H9 (cell line): ENCODE measurements at regions not wholly inside any gene's neighbourhood (a gene's known extent, or its start where the extent isn't known, plus 50 kb on each side); places are given as distances from the start of the nearest gene placed in this dataset.
A peak's percentile ranks its signal among the peaks of the same experiment; 100 is the strongest.

Experiments used
- DNase-seq: peaks from one replicate; pipeline ENCODE4 v3.0.0-alpha.2; 2017
- H2AFZ ChIP-seq: one replicate; pipeline ENCODE4 v1.6.1; 2013; ENCODE audit warnings: mild to moderate bottlenecking, low read length, control low read depth, moderate library complexity
- H2AK5ac ChIP-seq: 2 replicates; pipeline ENCODE4 v1.6.1; 2013; ENCODE audit warnings: low read length, control low read depth, mixed read lengths; ENCODE audit not compliant: insufficient read length
- H2BK120ac ChIP-seq: one replicate; pipeline ENCODE4 v1.6.1; 2013; ENCODE audit warnings: low read depth, mild to moderate bottlenecking, low read length, control low read depth, inconsistent platforms; ENCODE audit not compliant: poor library complexity, severe bottlenecking
- H2BK12ac ChIP-seq: 2 replicates; pipeline ENCODE4 v1.6.1; 2013; ENCODE audit warnings: low read length, control low read depth, mixed read lengths, low read depth; ENCODE audit not compliant: insufficient read length
- H2BK15ac ChIP-seq: 2 replicates; pipeline ENCODE4 v1.6.1; 2013; ENCODE audit warnings: low read depth, low read length, control low read depth
- H2BK20ac ChIP-seq: one replicate; pipeline ENCODE4 v1.6.1; 2013; ENCODE audit warnings: low read depth, mild to moderate bottlenecking, low read length, control low read depth, inconsistent platforms; ENCODE audit not compliant: poor library complexity, severe bottlenecking
- H2BK5ac ChIP-seq: 2 replicates; pipeline ENCODE4 v1.6.1; 2013; ENCODE audit warnings: low read length, control low read depth, mixed read lengths; ENCODE audit not compliant: insufficient read length
- H3K14ac ChIP-seq: 2 replicates; pipeline ENCODE4 v1.6.1; 2013; ENCODE audit warnings: low read length, control low read depth; ENCODE audit not compliant: insufficient read depth
- H3K18ac ChIP-seq: 2 replicates; pipeline ENCODE4 v1.6.1; 2013; ENCODE audit warnings: low read depth, mild to moderate bottlenecking, mixed read lengths, low read length, control low read depth; ENCODE audit not compliant: insufficient read length
- H3K23ac ChIP-seq: 2 replicates; pipeline ENCODE4 v1.6.1; 2013; ENCODE audit warnings: low read length, control low read depth, mixed read lengths, low read depth; ENCODE audit not compliant: insufficient read length
- H3K23me2 ChIP-seq: 2 replicates; pipeline ENCODE4 v1.6.1; 2013; ENCODE audit warnings: low read depth, mild to moderate bottlenecking, mixed read lengths, low read length, control low read depth; ENCODE audit not compliant: insufficient read length, poor library complexity, severe bottlenecking
- H3K27ac ChIP-seq: 2 replicates; pipeline ENCODE4 v1.5.1; 2013; ENCODE audit warnings: low read length, control low read depth, mixed read lengths, low read depth; ENCODE audit not compliant: insufficient read length
- H3K27me3 ChIP-seq: 2 replicates; pipeline ENCODE4 v1.6.1; 2013; ENCODE audit warnings: low read length, control low read depth, inconsistent platforms; ENCODE audit not compliant: insufficient read depth
- H3K4ac ChIP-seq: 2 replicates; pipeline ENCODE4 v1.6.1; 2013; ENCODE audit warnings: low read depth, mild to moderate bottlenecking, control low read depth, inconsistent platforms, low read length, moderate library complexity
- H3K4me1 ChIP-seq: 2 replicates; pipeline ENCODE4 v1.6.1; 2013; ENCODE audit warnings: low read length, control low read depth, inconsistent platforms; ENCODE audit not compliant: insufficient read depth
- H3K4me2 ChIP-seq: 2 replicates; pipeline ENCODE4 v1.6.1; 2013; ENCODE audit warnings: low read length, control low read depth, mixed read lengths; ENCODE audit not compliant: insufficient read length, insufficient read depth
- H3K56ac ChIP-seq: 2 replicates; pipeline ENCODE4 v1.6.1; 2013; ENCODE audit warnings: low read depth, mild to moderate bottlenecking, mixed read lengths, low read length, control low read depth; ENCODE audit not compliant: insufficient read length
- H3K79me1 ChIP-seq: 2 replicates; pipeline ENCODE4 v1.6.1; 2013; ENCODE audit warnings: low read depth, mild to moderate bottlenecking, moderate library complexity, low read length, control low read depth, inconsistent platforms; ENCODE audit not compliant: insufficient read depth, poor library complexity, severe bottlenecking
- H3K79me2 ChIP-seq: 2 replicates; pipeline ENCODE4 v1.6.1; 2013; ENCODE audit warnings: low read length, control low read depth, inconsistent platforms; ENCODE audit not compliant: insufficient read depth
- H3K9ac ChIP-seq: 2 replicates; pipeline ENCODE4 v1.6.1; 2013; ENCODE audit warnings: low read length, control low read depth, mixed read lengths; ENCODE audit not compliant: insufficient read length; ENCODE audit errors: extremely low read depth
- H3K9me3 ChIP-seq: one replicate; pipeline ENCODE4 v1.6.1; 2013; ENCODE audit warnings: low read depth, low read length, inconsistent platforms; ENCODE audit not compliant: control insufficient read depth
- H3T11ph ChIP-seq: one replicate; pipeline ENCODE4 v1.6.1; 2013; ENCODE audit warnings: mild to moderate bottlenecking, low read length, control low read depth, inconsistent platforms
- H4K20me1 ChIP-seq: one replicate; pipeline ENCODE4 v1.6.1; 2013; ENCODE audit not compliant: control insufficient read depth, insufficient read length, insufficient read depth
- H4K5ac ChIP-seq: 2 replicates; pipeline ENCODE4 v1.6.1; 2013; ENCODE audit warnings: low read depth, mild to moderate bottlenecking, mixed read lengths, low read length, control low read depth; ENCODE audit not compliant: insufficient read length
- H4K8ac ChIP-seq: replicated peaks from 2 replicates; pipeline ENCODE4 v1.6.1; 2013; ENCODE audit warnings: low read length, control low read depth, mixed read lengths, low read depth; ENCODE audit not compliant: insufficient read length
- H4K91ac ChIP-seq: 2 replicates; pipeline ENCODE4 v1.6.1; 2013; ENCODE audit warnings: low read depth, mild to moderate bottlenecking, moderate library complexity, mixed read lengths, low read length, control low read depth; ENCODE audit not compliant: insufficient read length
- H3K27ac Mint-ChIP-seq, 3 experiments: 2 replicates in 2 of 3; 3 replicates in 1 of 3; pipeline ENCODE4 v1.8.0; 2020 to 2021; ENCODE audit warnings: mixed read lengths in 3 of 3, mild to moderate bottlenecking in 1 of 3, moderate library complexity in 1 of 3
- H3K27me3 Mint-ChIP-seq: 2 replicates; pipeline ENCODE4 v1.8.0; 2021; ENCODE audit warnings: low read depth, mild to moderate bottlenecking, moderate library complexity, mixed read lengths
- H3K36me3 Mint-ChIP-seq, 3 experiments: 2 replicates in 2 of 3; 3 replicates in 1 of 3; pipeline ENCODE4 v1.8.0; 2020 to 2021; ENCODE audit warnings: low read depth in 3 of 3, mixed read lengths in 3 of 3; ENCODE audit not compliant: insufficient read depth in 1 of 3
- H3K4me1 Mint-ChIP-seq, 2 experiments: 2 replicates each; pipeline ENCODE4 v1.8.0; 2020; ENCODE audit warnings: mixed read lengths in 2 of 2
- H3K4me3 Mint-ChIP-seq, 2 experiments: 2 replicates in 1 of 2; 3 replicates in 1 of 2; pipeline ENCODE4 v1.8.0; 2020 to 2021; ENCODE audit warnings: mild to moderate bottlenecking in 2 of 2, mixed read lengths in 2 of 2, moderate library complexity in 1 of 2
- H3K9me3 Mint-ChIP-seq, 2 experiments: 2 replicates in 1 of 2; 3 replicates in 1 of 2; pipeline ENCODE4 v1.8.0; 2020; ENCODE audit warnings: mild to moderate bottlenecking in 2 of 2, mixed read lengths in 2 of 2, moderate library complexity in 1 of 2
- CTCF ChIP-seq: fragments of 200-600 bp; sonication (generic); conservative IDR thresholded peaks from 3 replicates; pipeline ENCODE4 v1.8.0; 2021; ENCODE audit warnings: antibody characterized with exemption, mild to moderate bottlenecking
- WGBS: extraction: QIAGEN DNeasy Blood & Tissue Kit; methylation state at CpG from one replicate; pipeline ENCODE4 v1.1.7; 2013; ENCODE audit warnings: missing lambda C conversion rate, low lambda C conversion rate, mixed read lengths; ENCODE audit not compliant: insufficient read length; ENCODE audit errors: extremely low coverage; 5-methylcytosine and 5-hydroxymethylcytosine counted together

DNA sequence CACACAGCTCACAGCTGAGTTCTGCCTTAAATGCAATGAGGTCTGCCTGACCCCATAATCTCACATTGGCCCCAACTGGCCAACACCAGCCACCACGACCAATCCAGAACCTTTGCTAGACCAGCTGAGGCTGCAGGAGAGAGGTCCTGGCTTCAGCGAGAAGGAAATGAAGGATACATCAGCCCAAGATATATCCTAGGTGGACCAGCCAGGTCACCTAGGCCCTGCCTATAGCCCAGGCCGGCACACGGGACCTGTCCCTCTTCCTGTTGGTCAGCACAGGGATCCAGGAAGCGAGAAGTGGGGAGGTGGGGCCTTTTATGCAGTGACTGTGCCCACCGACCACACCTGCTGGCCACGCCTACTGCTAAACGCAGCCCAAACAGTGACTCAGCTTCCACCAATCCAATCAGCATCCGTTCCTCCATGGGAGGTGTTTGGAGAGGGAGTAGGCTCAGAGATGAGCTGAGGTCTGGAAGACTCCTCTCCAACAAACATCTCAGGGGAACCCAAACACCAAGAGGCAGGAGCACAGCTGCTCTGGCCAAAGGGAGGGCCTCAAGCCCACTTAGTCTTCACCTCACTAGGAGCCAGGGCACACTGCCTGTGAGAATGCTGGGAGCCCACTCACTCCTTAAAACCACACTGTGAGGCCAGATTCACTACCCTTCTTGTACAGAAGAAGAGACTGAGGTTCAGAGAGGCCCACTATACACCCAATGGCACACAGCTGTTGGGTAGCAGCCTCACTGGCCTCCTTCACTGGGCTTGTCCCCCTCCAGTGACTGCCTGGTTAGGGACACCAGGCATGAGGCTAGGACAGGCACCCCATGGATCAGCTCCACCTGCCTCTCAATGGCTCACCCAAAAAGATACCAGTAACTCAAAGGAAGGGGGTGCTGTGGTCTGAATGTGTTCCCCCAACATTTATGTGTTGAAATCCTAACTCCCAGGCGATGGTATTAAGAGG, 51.3 kb upstream of the PPP2R5C start:
- TF ChIP-seq CTCF: no peak
- H3K27me3 ChIP-seq: no peaks in the 10 kb centered on the region

More for the DNA sequence above, 51.3 kb upstream of the PPP2R5C start:
- no peak overlapping the region for H2BK5ac ChIP-seq
- H2AK5ac ChIP-seq: no peak overlapping the region
- WGBS: no CpG with 5 or more reads among the region's 10 CpGs
- H3K36me3 Mint-ChIP-seq: no peaks in the 10 kb centered on the region
- no peak overlapping the region for H4K5ac ChIP-seq
- no peak overlapping the region for H3K56ac ChIP-seq
- H3K23me2 ChIP-seq: no peaks in the 10 kb centered on the region
- DNase-seq: peak; percentile 88
- H3K27ac ChIP-seq: no peak overlapping the region
- H2BK12ac ChIP-seq: no peak overlapping the region
- H4K20me1 ChIP-seq: no peaks in the 10 kb centered on the region
- H2BK15ac ChIP-seq: no peak overlapping the region
- no peaks in the 10 kb centered on the region for H3K79me1 ChIP-seq
- no peak overlapping the region for H4K91ac ChIP-seq
- peaks cover 3 to 11% of the 10 kb centered on the region in 2 experiments; a peak in 4 of 5 replicates for H3K9me3 Mint-ChIP-seq
- no peak overlapping the region for H2BK120ac ChIP-seq
- peaks cover 17 to 24% of the 10 kb centered on the region in 2 experiments for H3K4me1 Mint-ChIP-seq
- H3K27me3 Mint-ChIP-seq: peaks cover 18% of the 10 kb centered on the region
- no peak overlapping the region for H3K4me2 ChIP-seq
- no peak overlapping the region for H3K27ac Mint-ChIP-seq
- no peak overlapping the region for H3K18ac ChIP-seq
- H3K79me2 ChIP-seq: no peaks in the 10 kb centered on the region
- H3K4me1 ChIP-seq: no peaks in the 10 kb centered on the region
- no peak overlapping the region for H4K8ac ChIP-seq
- no peak overlapping the region for H2AFZ ChIP-seq
- H3T11ph ChIP-seq: no peak overlapping the region
- H3K14ac ChIP-seq: no peak overlapping the region
- H3K4me3 Mint-ChIP-seq: no peak overlapping the region
- H3K23ac ChIP-seq: no peak overlapping the region
- no peak overlapping the region for H3K9ac ChIP-seq
- no peak overlapping the region for H3K4ac ChIP-seq
- no peak overlapping the region for H2BK20ac ChIP-seq
- no peaks in the 10 kb centered on the region for H3K9me3 ChIP-seq
